Hepatocyte (in vitro differentiated cells): ENCODE measurements at regions not wholly inside any gene's neighbourhood (a gene's known extent, or its start where the extent isn't known, plus 50 kb on each side); places are given as distances from the start of the nearest gene placed in this dataset.
"Not testable (repeated sequence)": the region's sequence is repeated elsewhere in the genome, so short reads cannot be mapped to it uniquely, and the experiment has no call there.

Experiments
- DNase-seq: peaks from one replicate; pipeline ENCODE4 v3.0.0-alpha.2; 2016; ENCODE audit warnings: low spot score
- H2AFZ ChIP-seq: fragments of 200-600 bp; sonication (generic); 2 replicates; pipeline ENCODE4 v1.6.0; 2016; ENCODE audit warnings: antibody characterized with exemption, mild to moderate bottlenecking
- H3K27ac ChIP-seq: fragments of 200-600 bp; sonication (generic); 2 replicates; pipeline ENCODE4 v1.5.1; 2016; ENCODE audit warnings: mild to moderate bottlenecking
- H3K27me3 ChIP-seq: fragments of 200-600 bp; sonication (generic); 2 replicates; pipeline ENCODE4 v1.6.1; 2016
- H3K36me3 ChIP-seq: fragments of 200-600 bp; sonication (generic); replicated peaks from 2 replicates; pipeline ENCODE4 v1.5.1; 2016; ENCODE audit warnings: low read depth; ENCODE audit not compliant: insufficient read depth
- H3K4me1 ChIP-seq: fragments of 200-600 bp; sonication (generic); 2 replicates; pipeline ENCODE4 v1.5.1; 2016; ENCODE audit warnings: mild to moderate bottlenecking, moderate library complexity; ENCODE audit not compliant: insufficient read depth
- H3K4me2 ChIP-seq: fragments of 200-600 bp; sonication (generic); 2 replicates; pipeline ENCODE4 v1.6.0; 2016
- H3K4me3 ChIP-seq: fragments of 200-600 bp; sonication (generic); 2 replicates; pipeline ENCODE4 v1.5.1; 2016; ENCODE audit warnings: mild to moderate bottlenecking
- H3K79me2 ChIP-seq: fragments of 200-600 bp; sonication (generic); 2 replicates; pipeline ENCODE4 v1.6.0; 2017; ENCODE audit warnings: mild to moderate bottlenecking
- H3K9me2 ChIP-seq: fragments of 200-600 bp; sonication (generic); replicated peaks from 2 replicates; pipeline ENCODE4 v1.6.0; 2017; ENCODE audit warnings: mild to moderate bottlenecking; ENCODE audit not compliant: insufficient read depth
- H3K9me3 ChIP-seq: fragments of 200-600 bp; sonication (generic); 2 replicates; pipeline ENCODE4 v1.5.1; 2016; ENCODE audit warnings: low read depth, mild to moderate bottlenecking
- H4K20me1 ChIP-seq: fragments of 200-600 bp; sonication (generic); 2 replicates; pipeline ENCODE4 v1.6.0; 2016; ENCODE audit warnings: mild to moderate bottlenecking; ENCODE audit not compliant: insufficient read depth, poor library complexity, severe bottlenecking
- EZH2 ChIP-seq: fragments of 200-600 bp; sonication (generic); IDR thresholded peaks from 2 replicates; pipeline ENCODE4 v1.6.1; 2016; ENCODE audit warnings: antibody characterized with exemption, mild to moderate bottlenecking, borderline replicate concordance
- EZH2phosphoT487 ChIP-seq: fragments of 200-600 bp; sonication (generic); IDR thresholded peaks from one replicate; pipeline ENCODE4 v1.6.1; 2018; ENCODE audit warnings: antibody characterized with exemption, mild to moderate bottlenecking, low read depth, moderate library complexity; ENCODE audit not compliant: unreplicated experiment, severe bottlenecking
- WGBS: methylation state at CpG from one replicate; pipeline ENCODE4 v1.1.6; 2016; ENCODE audit warnings: low lambda C conversion rate; ENCODE audit errors: missing lambda C conversion rate; 5-methylcytosine and 5-hydroxymethylcytosine counted together
- TF ChIP-seq, protein P1 (sequence below): fragments of 200-600 bp; sonication (generic); IDR thresholded peaks from 2 replicates; pipeline ENCODE4 v1.5.1; 2016; ENCODE audit warnings: antibody characterized with exemption, mild to moderate bottlenecking; ENCODE audit not compliant: poor library complexity

DNA sequence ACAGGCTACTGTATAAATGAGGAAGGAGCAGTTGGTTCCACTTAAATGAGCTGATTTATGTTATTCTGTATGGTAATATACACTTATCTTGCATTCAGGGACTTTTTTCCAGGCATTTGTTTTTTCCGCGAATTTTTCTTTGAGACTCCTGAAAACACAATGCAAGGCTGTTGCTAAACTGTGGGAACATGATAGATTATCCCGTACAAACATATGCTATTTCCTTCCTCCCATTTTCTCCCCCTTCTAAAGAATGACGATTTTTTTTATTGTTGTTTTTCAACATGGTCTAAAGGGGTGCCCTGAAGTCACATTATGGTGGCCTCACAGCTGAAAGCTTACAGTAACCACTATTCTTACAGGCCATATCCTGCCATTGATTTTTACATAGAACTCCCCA is 523.9 kb upstream of the NRP1 start:
- DNase-seq: no peak
- Histone ChIP-seq H3K9me2 (no peaks in the 10 kb centered on the region), H3K9me3 (no peaks in the 10 kb centered on the region), H3K4me2 (no peak overlapping the region), H3K27ac (no peak overlapping the region), H2AFZ (no peak overlapping the region), H3K4me3 (no peak overlapping the region), H4K20me1 (no peaks in the 10 kb centered on the region), H3K4me1 (no peaks in the 10 kb centered on the region), H3K27me3 (no peaks in the 10 kb centered on the region), H3K36me3 (no peaks in the 10 kb centered on the region), H3K79me2 (no peaks in the 10 kb centered on the region)
- TF ChIP-seq EZH2: no peak
- TF ChIP-seq, protein P1, sequence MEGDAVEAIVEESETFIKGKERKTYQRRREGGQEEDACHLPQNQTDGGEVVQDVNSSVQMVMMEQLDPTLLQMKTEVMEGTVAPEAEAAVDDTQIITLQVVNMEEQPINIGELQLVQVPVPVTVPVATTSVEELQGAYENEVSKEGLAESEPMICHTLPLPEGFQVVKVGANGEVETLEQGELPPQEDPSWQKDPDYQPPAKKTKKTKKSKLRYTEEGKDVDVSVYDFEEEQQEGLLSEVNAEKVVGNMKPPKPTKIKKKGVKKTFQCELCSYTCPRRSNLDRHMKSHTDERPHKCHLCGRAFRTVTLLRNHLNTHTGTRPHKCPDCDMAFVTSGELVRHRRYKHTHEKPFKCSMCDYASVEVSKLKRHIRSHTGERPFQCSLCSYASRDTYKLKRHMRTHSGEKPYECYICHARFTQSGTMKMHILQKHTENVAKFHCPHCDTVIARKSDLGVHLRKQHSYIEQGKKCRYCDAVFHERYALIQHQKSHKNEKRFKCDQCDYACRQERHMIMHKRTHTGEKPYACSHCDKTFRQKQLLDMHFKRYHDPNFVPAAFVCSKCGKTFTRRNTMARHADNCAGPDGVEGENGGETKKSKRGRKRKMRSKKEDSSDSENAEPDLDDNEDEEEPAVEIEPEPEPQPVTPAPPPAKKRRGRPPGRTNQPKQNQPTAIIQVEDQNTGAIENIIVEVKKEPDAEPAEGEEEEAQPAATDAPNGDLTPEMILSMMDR: no peak
- no peak for TF ChIP-seq EZH2phosphoT487
- WGBS: 85% methylated on average over 4 of the region's 4 CpGs

DNA sequence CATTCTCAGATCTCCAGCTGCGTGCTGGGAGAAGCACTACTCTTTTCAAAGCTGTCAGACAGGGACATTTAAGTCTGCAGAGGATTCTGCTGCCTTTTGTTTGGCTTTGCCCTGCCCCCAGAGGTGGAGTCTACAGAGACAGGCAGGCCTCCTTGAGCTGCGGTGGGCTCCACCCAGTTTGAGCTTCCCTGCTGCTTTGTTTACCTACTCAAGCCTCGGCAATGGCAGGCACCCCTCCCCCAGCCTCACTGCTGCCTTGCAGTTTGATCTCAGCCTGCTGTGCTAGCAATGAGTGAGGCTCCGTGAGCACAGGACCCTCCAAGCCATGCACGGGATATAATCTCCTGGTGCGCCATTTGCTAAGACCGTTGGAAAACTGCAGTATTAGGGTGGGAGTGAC is 518.8 kb upstream of the NRP1 start:
- not testable (repeated sequence) for H3K9me3 ChIP-seq, H3K36me3 ChIP-seq, H4K20me1 ChIP-seq, H3K27ac ChIP-seq, H2AFZ ChIP-seq, H3K9me2 ChIP-seq, H3K4me3 ChIP-seq, H3K27me3 ChIP-seq, DNase-seq, H3K4me2 ChIP-seq, H3K4me1 ChIP-seq, H3K79me2 ChIP-seq
- WGBS: 85% methylated on average over 7 of the region's 7 CpGs

DNA sequence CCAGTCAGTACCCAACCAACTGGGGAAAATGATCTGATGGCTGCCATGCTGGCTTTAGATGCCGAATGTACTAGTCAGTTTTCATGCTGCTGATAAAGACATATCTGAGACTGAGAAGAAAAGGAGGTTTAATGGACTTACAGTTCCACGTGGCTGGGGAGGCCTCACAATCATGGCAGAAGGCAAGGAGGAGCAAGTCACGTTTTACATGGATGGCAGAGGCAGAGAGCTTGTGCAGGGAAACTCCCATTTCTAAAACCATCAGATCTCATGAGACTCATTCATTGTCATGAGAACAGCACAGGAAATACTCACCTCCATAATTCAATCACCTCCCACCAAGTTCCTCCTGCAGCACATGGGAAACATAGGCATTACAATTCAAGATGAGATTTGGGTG is 508.9 kb upstream of the NRP1 start:
- Histone ChIP-seq H3K79me2 (no peaks in the 10 kb centered on the region), H3K36me3 (no peaks in the 10 kb centered on the region), H3K4me2 (no peak overlapping the region), H3K27me3 (no peaks in the 10 kb centered on the region), H4K20me1 (no peaks in the 10 kb centered on the region), H3K4me1 (no peaks in the 10 kb centered on the region), H3K9me2 (no peaks in the 10 kb centered on the region), H2AFZ (no peak overlapping the region), H3K9me3 (no peaks in the 10 kb centered on the region), H3K4me3 (no peak overlapping the region), H3K27ac (no peak overlapping the region)
- WGBS: 90% methylated on average over 3 of the region's 3 CpGs
- TF ChIP-seq, protein P1: no peak
- TF ChIP-seq EZH2phosphoT487 (no peak), EZH2 (no peak)
- DNase-seq: no peak

DNA sequence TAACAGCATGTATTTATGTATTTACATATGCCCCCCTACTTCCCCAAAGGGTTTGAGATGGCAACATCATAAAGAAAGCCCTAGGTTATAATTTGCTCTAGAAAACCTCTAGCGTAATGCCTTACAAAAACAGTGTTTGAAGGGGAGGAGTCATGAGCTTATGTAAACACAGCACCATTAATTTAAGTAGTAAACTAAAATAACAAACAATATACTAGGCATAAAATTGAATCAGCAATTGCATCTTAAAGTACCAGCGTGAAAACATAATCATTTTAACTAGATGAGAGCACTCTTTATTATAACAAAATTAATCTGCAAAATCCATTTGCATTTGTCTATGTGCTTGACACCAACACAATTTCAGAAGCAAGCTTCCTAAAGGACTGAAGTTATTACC is 507.2 kb upstream of the NRP1 start:
- Histone ChIP-seq H3K9me2 (no peaks in the 10 kb centered on the region), H4K20me1 (no peaks in the 10 kb centered on the region), H3K4me2 (no peak overlapping the region), H3K36me3 (no peaks in the 10 kb centered on the region), H3K4me3 (no peak overlapping the region), H3K27ac (no peak overlapping the region), H3K27me3 (no peaks in the 10 kb centered on the region), H3K79me2 (no peaks in the 10 kb centered on the region), H3K9me3 (no peaks in the 10 kb centered on the region), H2AFZ (no peak overlapping the region), H3K4me1 (no peaks in the 10 kb centered on the region)
- no peak for DNase-seq
- WGBS: 72% methylated on average over 2 of the region's 2 CpGs
- no peak for TF ChIP-seq EZH2
- no peak for TF ChIP-seq EZH2phosphoT487
- TF ChIP-seq, protein P1: no peak
